ENCODE measurements at regions not wholly inside any gene's neighbourhood (a gene's known extent, or its start where the extent isn't known, plus 50 kb on each side); places are given as distances from the start of the nearest gene placed in this dataset.

DNA sequence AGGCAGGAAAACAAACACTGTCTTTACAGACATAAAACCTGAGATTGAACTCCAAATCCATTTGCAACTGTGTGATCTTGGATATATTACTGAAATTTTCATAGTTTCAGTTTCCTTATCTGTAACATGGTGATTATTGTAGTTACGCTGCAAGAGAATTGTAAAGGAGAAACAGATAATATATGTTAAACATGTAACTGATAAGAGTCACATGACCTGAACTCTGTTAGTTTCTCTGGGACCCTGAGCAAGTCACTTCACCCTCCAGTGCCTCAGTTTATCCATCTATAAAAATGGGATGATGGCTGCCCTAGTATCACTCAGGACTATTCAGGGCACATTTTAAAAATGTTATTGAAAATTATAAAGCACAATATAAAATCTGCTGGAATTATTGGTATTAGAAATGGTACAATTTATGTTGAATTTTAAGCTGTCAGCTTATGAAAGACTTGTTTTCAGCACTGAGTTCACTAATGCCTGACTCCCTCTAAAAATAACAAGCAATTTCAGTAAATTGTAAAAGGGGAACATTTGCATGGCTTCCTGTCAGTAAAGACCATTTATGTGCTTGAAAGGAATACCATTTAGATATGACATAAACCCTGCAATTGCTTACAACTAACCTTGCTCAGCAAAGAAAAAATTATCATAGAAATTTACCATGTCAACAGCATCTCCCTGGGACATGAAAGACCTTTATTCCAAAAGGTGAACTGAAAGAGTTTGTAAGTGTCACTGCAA, 393.5 kb downstream of the RAD51AP2 start:
- no peak overlapping the region for H3K9ac ChIP-seq (ENCODE audit: low read length)
- no TSS peak for BruUV-seq (replicated peaks)
- DNase-seq (ENCODE audit: low read depth, low spot score) (no peak), ATAC-seq (no peak)
- CTCF ChIA-PET = interaction anchor here (0.9 kb wide), 1 partner anchor 23 kb away, joined by 3 read pairs; no protein-coding TSS in a partner anchor
- H3K4me1 ChIP-seq (ENCODE audit: control insufficient read depth in 1 of 2, insufficient read depth in 2 of 2, low read length in 2 of 2) = no peaks in the 10 kb centered on the region
- no peak overlapping the region for H2AFZ ChIP-seq (ENCODE audit: low read depth, low read length, poor library complexity, severe bottlenecking)
- H3K4me2 ChIP-seq (ENCODE audit: low read length) = no peak overlapping the region
- POLR2A ChIA-PET = no interaction called here
- H3K27ac ChIP-seq (ENCODE audit: low read depth, low read length) = no peak overlapping the region
- no peaks in the 10 kb centered on the region for H4K20me1 ChIP-seq (ENCODE audit: insufficient read depth)
- H3K79me2 ChIP-seq (ENCODE audit: insufficient read depth, low read length) = no peaks in the 10 kb centered on the region
- H3K9me2 ChIP-seq (ENCODE audit: insufficient read depth) = no peaks in the 10 kb centered on the region
- H3K27me3 ChIP-seq (ENCODE audit: insufficient read depth, low read length) = peaks cover 35% of the 10 kb centered on the region
- no peaks in the 10 kb centered on the region for H3K36me3 ChIP-seq (ENCODE audit: control insufficient read depth in 1 of 2, insufficient read depth in 2 of 2, low read length in 2 of 2)
- H3K9me3 ChIP-seq (ENCODE audit: control insufficient read depth in 1 of 2, insufficient read depth in 1 of 2, low read depth in 1 of 2, low read length in 2 of 2) = no peaks in the 10 kb centered on the region
- TF ChIP-seq, protein P1, sequence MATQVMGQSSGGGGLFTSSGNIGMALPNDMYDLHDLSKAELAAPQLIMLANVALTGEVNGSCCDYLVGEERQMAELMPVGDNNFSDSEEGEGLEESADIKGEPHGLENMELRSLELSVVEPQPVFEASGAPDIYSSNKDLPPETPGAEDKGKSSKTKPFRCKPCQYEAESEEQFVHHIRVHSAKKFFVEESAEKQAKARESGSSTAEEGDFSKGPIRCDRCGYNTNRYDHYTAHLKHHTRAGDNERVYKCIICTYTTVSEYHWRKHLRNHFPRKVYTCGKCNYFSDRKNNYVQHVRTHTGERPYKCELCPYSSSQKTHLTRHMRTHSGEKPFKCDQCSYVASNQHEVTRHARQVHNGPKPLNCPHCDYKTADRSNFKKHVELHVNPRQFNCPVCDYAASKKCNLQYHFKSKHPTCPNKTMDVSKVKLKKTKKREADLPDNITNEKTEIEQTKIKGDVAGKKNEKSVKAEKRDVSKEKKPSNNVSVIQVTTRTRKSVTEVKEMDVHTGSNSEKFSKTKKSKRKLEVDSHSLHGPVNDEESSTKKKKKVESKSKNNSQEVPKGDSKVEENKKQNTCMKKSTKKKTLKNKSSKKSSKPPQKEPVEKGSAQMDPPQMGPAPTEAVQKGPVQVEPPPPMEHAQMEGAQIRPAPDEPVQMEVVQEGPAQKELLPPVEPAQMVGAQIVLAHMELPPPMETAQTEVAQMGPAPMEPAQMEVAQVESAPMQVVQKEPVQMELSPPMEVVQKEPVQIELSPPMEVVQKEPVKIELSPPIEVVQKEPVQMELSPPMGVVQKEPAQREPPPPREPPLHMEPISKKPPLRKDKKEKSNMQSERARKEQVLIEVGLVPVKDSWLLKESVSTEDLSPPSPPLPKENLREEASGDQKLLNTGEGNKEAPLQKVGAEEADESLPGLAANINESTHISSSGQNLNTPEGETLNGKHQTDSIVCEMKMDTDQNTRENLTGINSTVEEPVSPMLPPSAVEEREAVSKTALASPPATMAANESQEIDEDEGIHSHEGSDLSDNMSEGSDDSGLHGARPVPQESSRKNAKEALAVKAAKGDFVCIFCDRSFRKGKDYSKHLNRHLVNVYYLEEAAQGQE (IDR thresholded peaks at IDR 0.05; ENCODE audit: low read depth) = no peak
- no peak for TF ChIP-seq ZBTB33 (IDR thresholded peaks at IDR 0.05; ENCODE audit: extremely low read depth, insufficient replicate concordance, low read length)
- no peak for TF ChIP-seq POLR2AphosphoS5 (IDR thresholded peaks at IDR 0.05; ENCODE audit: low read depth, low read length)
- no peak for TF ChIP-seq MAX (IDR thresholded peaks at IDR 0.05)
- TF ChIP-seq ELF1 (IDR thresholded peaks at IDR 0.05; ENCODE audit: borderline replicate concordance, low read depth) = no peak
- no peak for TF ChIP-seq ZNF274 (IDR thresholded peaks at IDR 0.05; ENCODE audit: low read depth, low read length)
- TF ChIP-seq SRF (IDR thresholded peaks at IDR 0.05; ENCODE audit: low read depth) = no peak
- TF ChIP-seq EZH2phosphoT487 (IDR thresholded peaks at IDR 0.05; ENCODE audit: borderline replicate concordance) = no peak
- no peak for TF ChIP-seq ATF3 (IDR thresholded peaks at IDR 0.05)
- no peak for TF ChIP-seq SP1 (IDR thresholded peaks at IDR 0.05; ENCODE audit: low read depth)
- no peak for TF ChIP-seq POLR2A (IDR thresholded peaks at IDR 0.05; ENCODE audit: borderline replicate concordance, extremely low read depth, insufficient read depth, insufficient read length)
- TF ChIP-seq JUND (IDR thresholded peaks at IDR 0.05) = no peak
- H3K4me3 ChIP-seq (replicated peaks in 1 of 2; ENCODE audit: low read depth in 1 of 2, low read length in 2 of 2) = no peak overlapping the region
- RAD21 ChIA-PET (ENCODE audit: low non-redundant PET in 1 of 2, low total read pairs in 2 of 2, uncharacterized antibody in 2 of 2, unreplicated experiment in 2 of 2) = no interaction called here
- intact Hi-C loops (cut with micrococcal nuclease) = no loop called here

Data from HCT116 (cell line).